ENCODE measurements at regions not wholly inside any gene's neighbourhood (a gene's known extent, or its start where the extent isn't known, plus 50 kb on each side); places are given as distances from the start of the nearest gene placed in this dataset.

GRCh38 chr7:25714013-25714412, 438.0 kb upstream of the NFE2L3 start:
- no peak overlapping the region for H3K4me3 Mint-ChIP-seq (ENCODE audit: low read depth)
- H3K9me3 Mint-ChIP-seq (ENCODE audit: low read depth), result no peaks in the 10 kb centered on the region
- no peak overlapping the region for H3K27ac Mint-ChIP-seq
- H3K36me3 Mint-ChIP-seq (ENCODE audit: insufficient read depth), result no peaks in the 10 kb centered on the region
- no peak for DNase-seq (ENCODE audit: low spot score, unreplicated experiment)
- peaks cover 3% of the 10 kb centered on the region for H3K27me3 Mint-ChIP-seq
- TF ChIP-seq CTCF (IDR thresholded peaks at IDR 0.05; ENCODE audit: unreplicated experiment), result no peak
- no peaks in the 10 kb centered on the region for H3K4me1 Mint-ChIP-seq (ENCODE audit: low read depth)

GRCh38 chr7:25716421-25716820, 435.6 kb upstream of the NFE2L3 start:
- Mint-ChIP-seq H3K27ac (no peak overlapping the region), H3K4me1 (ENCODE audit: low read depth) (no peaks in the 10 kb centered on the region), H3K4me3 (ENCODE audit: low read depth) (no peak overlapping the region), H3K27me3 (peaks cover 9% of the 10 kb centered on the region), H3K36me3 (ENCODE audit: insufficient read depth) (no peaks in the 10 kb centered on the region), H3K9me3 (ENCODE audit: low read depth) (no peaks in the 10 kb centered on the region)
- DNase-seq (ENCODE audit: low spot score, unreplicated experiment), result no peak
- no peak for TF ChIP-seq CTCF (IDR thresholded peaks at IDR 0.05; ENCODE audit: unreplicated experiment)

GRCh38 chr7:25718596-25718995, 433.4 kb upstream of the NFE2L3 start:
- Mint-ChIP-seq H3K27ac (no peak overlapping the region), H3K9me3 (ENCODE audit: low read depth) (no peaks in the 10 kb centered on the region), H3K36me3 (ENCODE audit: insufficient read depth) (no peaks in the 10 kb centered on the region), H3K4me3 (ENCODE audit: low read depth) (no peak overlapping the region), H3K4me1 (ENCODE audit: low read depth) (no peaks in the 10 kb centered on the region), H3K27me3 (peaks cover 10% of the 10 kb centered on the region)
- no peak for DNase-seq (ENCODE audit: low spot score, unreplicated experiment)
- TF ChIP-seq CTCF (IDR thresholded peaks at IDR 0.05; ENCODE audit: unreplicated experiment), result no peak

GRCh38 chr7:25719190-25719896, 432.7 kb upstream of the NFE2L3 start:
- H3K27me3 Mint-ChIP-seq, result peaks cover 10% of the 10 kb centered on the region
- no peaks in the 10 kb centered on the region for H3K4me1 Mint-ChIP-seq (ENCODE audit: low read depth)
- no peak overlapping the region for H3K27ac Mint-ChIP-seq
- no peak for DNase-seq (ENCODE audit: low spot score, unreplicated experiment)
- H3K4me3 Mint-ChIP-seq (ENCODE audit: low read depth), result no peak overlapping the region
- H3K36me3 Mint-ChIP-seq (ENCODE audit: insufficient read depth), result no peaks in the 10 kb centered on the region
- no peak for TF ChIP-seq CTCF (IDR thresholded peaks at IDR 0.05; ENCODE audit: unreplicated experiment)
- no peaks in the 10 kb centered on the region for H3K9me3 Mint-ChIP-seq (ENCODE audit: low read depth)

- peaks cover 13% of the 10 kb centered on the region for H3K27me3 Mint-ChIP-seq
- peak; percentile 23 for TF ChIP-seq CTCF (IDR thresholded peaks at IDR 0.05; ENCODE audit: unreplicated experiment)
- no peak for DNase-seq (ENCODE audit: low spot score, unreplicated experiment)
- H3K36me3 Mint-ChIP-seq (ENCODE audit: insufficient read depth), result no peaks in the 10 kb centered on the region
- H3K4me3 Mint-ChIP-seq (ENCODE audit: low read depth), result no peak overlapping the region
- H3K9me3 Mint-ChIP-seq (ENCODE audit: low read depth), result no peaks in the 10 kb centered on the region
- H3K27ac Mint-ChIP-seq, result no peak overlapping the region
- no peaks in the 10 kb centered on the region for H3K4me1 Mint-ChIP-seq (ENCODE audit: low read depth)
Measured at GRCh38 chr7:25720427-25720826, 431.6 kb upstream of the NFE2L3 start.

All from progenitor cell of endocrine pancreas (in vitro differentiated cells).